B cell (primary cell): ENCODE measurements at regions not wholly inside any gene's neighbourhood (a gene's known extent, or its start where the extent isn't known, plus 50 kb on each side); places are given as distances from the start of the nearest gene placed in this dataset.

Experiments used
- ATAC-seq: fragments of 200-7000 bp; cut with Tn5 transposase; one replicate; pipeline ENCODE4 v1.10.0; 2021; ENCODE audit warnings: low read depth, mild to moderate bottlenecking, moderate number of reproducible peaks, moderate library complexity
- CTCF ChIA-PET: fragments of 350-600 bp; sonication (Branson Sonifier 250); formaldehyde crosslinking; loops from one replicate; lab custom pipeline; 2021; ENCODE audit warnings: antibody characterized with exemption, inconsistent platforms; lab: Charles Lee
- POLR2A ChIA-PET: fragments of 350-600 bp; sonication (Branson Sonifier 250); formaldehyde crosslinking; loops from one replicate; lab custom pipeline; 2021; ENCODE audit warnings: antibody characterized with exemption; lab: Charles Lee
- DNase-seq: peaks from one replicate; pipeline ENCODE4 v3.0.0; 2013
- H2AFZ ChIP-seq: 2 replicates; pipeline ENCODE4 v1.6.1; 2012; ENCODE audit warnings: mild to moderate bottlenecking, low read depth, low read length; ENCODE audit not compliant: insufficient read depth, poor library complexity, severe bottlenecking
- H3K27ac ChIP-seq, 2 donors: 1 replicate in 1 of 2; 2 replicates in 1 of 2; pipeline ENCODE4 v1.5.1; 2012 to 2013; ENCODE audit warnings: low read length in 2 of 2, mild to moderate bottlenecking in 2 of 2, moderate library complexity in 1 of 2
- H3K27me3 ChIP-seq, 4 experiments: fragments of 200-600 bp in 1 of 4; sonication (generic) in 1 of 4; replicated peaks in 1 of 4; 1 replicate in 2 of 4; 2 replicates in 2 of 4; pipeline versions ENCODE4 v1.6.1 to v1.7.0; 2013 to 2016; ENCODE audit warnings: low read length in 3 of 4, mild to moderate bottlenecking in 2 of 4, mixed read lengths in 1 of 4, moderate library complexity in 1 of 4; ENCODE audit not compliant: insufficient read depth in 4 of 4, control insufficient read depth in 3 of 4; ENCODE audit errors: control extremely low read depth in 1 of 4
- H3K36me3 ChIP-seq, 2 experiments: replicated peaks in 1 of 2; 1 replicate in 1 of 2; 2 replicates in 1 of 2; pipeline versions ENCODE4 v1.6.1 to v1.7.1; 2013; ENCODE audit warnings: low read length in 1 of 2; ENCODE audit not compliant: insufficient read depth in 2 of 2, control insufficient read depth in 1 of 2; ENCODE audit errors: control extremely low read depth in 1 of 2, extremely low read depth in 1 of 2
- H3K4me1 ChIP-seq, 2 donors: fragments of 200-600 bp in 1 of 2; sonication (generic) in 1 of 2; 1 replicate in 1 of 2; 2 replicates in 1 of 2; pipeline versions ENCODE4 v1.5.1 to v1.6.1; 2013 to 2017; ENCODE audit warnings: low read length in 2 of 2; ENCODE audit not compliant: control insufficient read depth in 2 of 2, insufficient read depth in 2 of 2
- H3K4me2 ChIP-seq: replicated peaks from 2 replicates; pipeline ENCODE3; 2012; ENCODE audit warnings: mild to moderate bottlenecking, low read depth, low read length; ENCODE audit not compliant: poor library complexity, severe bottlenecking
- H3K4me3 ChIP-seq, 5 experiments: fragments of 200-600 bp in 1 of 5; sonication (generic) in 1 of 5; 1 replicate in 3 of 5; 2 replicates in 2 of 5; pipeline versions ENCODE4 v1.5.1 to v1.7.0; 2011 to 2016; ENCODE audit warnings: low read length in 4 of 5, mild to moderate bottlenecking in 4 of 5, low read depth in 2 of 5, control low read depth in 1 of 5, moderate library complexity in 1 of 5; ENCODE audit not compliant: insufficient read depth in 1 of 5; ENCODE audit errors: control extremely low read depth in 1 of 5, extremely low read depth in 1 of 5
- H3K79me2 ChIP-seq: fragments of 200-600 bp; sonication (generic); one replicate; pipeline ENCODE4 v1.6.0; 2016; ENCODE audit warnings: low read length; ENCODE audit not compliant: control insufficient read depth, insufficient read depth
- H3K9ac ChIP-seq: fragments of 200-600 bp; sonication (generic); 2 replicates; pipeline ENCODE4 v1.6.1; 2017; ENCODE audit warnings: mild to moderate bottlenecking, low read length, moderate library complexity
- H3K9me3 ChIP-seq, 3 donors: one replicate each; pipeline versions ENCODE4 v1.6.1 to v1.7.1; 2013; ENCODE audit warnings: low read length in 2 of 3; ENCODE audit not compliant: control insufficient read depth in 2 of 3, insufficient read depth in 1 of 3; ENCODE audit errors: control extremely low read depth in 1 of 3
- H4K20me1 ChIP-seq: 2 replicates; pipeline ENCODE4 v1.6.0; 2012; ENCODE audit warnings: mild to moderate bottlenecking, low read length; ENCODE audit not compliant: insufficient read depth, control insufficient read depth, poor library complexity, severe bottlenecking
- H3K27ac Mint-ChIP-seq: one replicate; pipeline ENCODE4 v1.8.0; 2021; ENCODE audit warnings: mixed read lengths
- H3K27me3 Mint-ChIP-seq: one replicate; pipeline ENCODE4 v1.8.0; 2021; ENCODE audit warnings: mixed read lengths
- H3K4me1 Mint-ChIP-seq: one replicate; pipeline ENCODE4 v1.8.0; 2021; ENCODE audit warnings: mixed read lengths
- H3K4me3 Mint-ChIP-seq: one replicate; pipeline ENCODE4 v1.8.0; 2021; ENCODE audit warnings: mixed read lengths
- H3K9me3 Mint-ChIP-seq: one replicate; pipeline ENCODE4 v1.8.0; 2022; ENCODE audit warnings: mixed read lengths; ENCODE audit not compliant: insufficient read depth
- CTCF ChIP-seq: fragments of 200-600 bp; IDR thresholded peaks from one replicate; pipeline ENCODE4 v1.8.0; 2022; ENCODE audit warnings: antibody characterized with exemption, mild to moderate bottlenecking
- EZH2 ChIP-seq: IDR thresholded peaks from 2 replicates; pipeline ENCODE4 v1.6.1; 2012; ENCODE audit warnings: borderline replicate concordance, low read depth, mild to moderate bottlenecking, moderate library complexity, low read length; ENCODE audit not compliant: insufficient read depth, poor library complexity, severe bottlenecking
- WGBS: methylation state at CpG from one replicate; pipeline ENCODE4 v1.1.5; 2013; ENCODE audit warnings: missing lambda C conversion rate; ENCODE audit not compliant: insufficient coverage; 5-methylcytosine and 5-hydroxymethylcytosine counted together
- intact Hi-C: fragments of 100-400 bp; cut with micrococcal nuclease; formaldehyde crosslinking; loops from one replicate; pipeline ENCODE4 v1.10.0; 2022

- DNase-seq (peak; percentile 33), ATAC-seq (peak; percentile 51)
- H3K36me3 ChIP-seq, result no peaks in the 10 kb centered on the region
- H3K27ac Mint-ChIP-seq, result no peak overlapping the region
- WGBS, result 75% methylated on average over 4 of the region's 5 CpGs
- no peak overlapping the region for H3K4me3 ChIP-seq
- no peaks in the 10 kb centered on the region for H3K9me3 Mint-ChIP-seq
- H3K4me1 ChIP-seq, result peaks cover 38 to 39% of the 10 kb centered on the region in 2 donors
- H2AFZ ChIP-seq, result no peak overlapping the region
- peaks cover 45% of the 10 kb centered on the region for H3K4me1 Mint-ChIP-seq
- H3K9me3 ChIP-seq, result no peaks in the 10 kb centered on the region
- H3K27me3 ChIP-seq, result no peaks in the 10 kb centered on the region
- ChIA-PET POLR2A (no interaction called here), CTCF (interaction anchor here (0.9 kb wide), 1 partner anchor 147 kb away, joined by 3 read pairs; no protein-coding TSS in a partner anchor)
- H3K9ac ChIP-seq, result no peak overlapping the region
- no peak overlapping the region for H3K27ac ChIP-seq
- no peaks in the 10 kb centered on the region for H4K20me1 ChIP-seq
- H3K4me3 Mint-ChIP-seq, result no peak overlapping the region
- H3K27me3 Mint-ChIP-seq, result no peaks in the 10 kb centered on the region
- TF ChIP-seq CTCF (no peak), EZH2 (no peak)
- no peaks in the 10 kb centered on the region for H3K79me2 ChIP-seq
- intact Hi-C loops, result no loop called here
- H3K4me2 ChIP-seq, result peak overlapping the region; percentile 17
Measured at GRCh38 chr12:93245543-93245942, 132.2 kb upstream of the NUDT4 start.

- H3K36me3 ChIP-seq, result no peaks in the 10 kb centered on the region
- 28% methylated on average over 2 of the region's 6 CpGs for WGBS
- ChIA-PET CTCF (no interaction called here), POLR2A (no interaction called here)
- no peaks in the 10 kb centered on the region for H3K79me2 ChIP-seq
- H3K27ac ChIP-seq, result no peak overlapping the region
- no peak overlapping the region for H2AFZ ChIP-seq
- no peaks in the 10 kb centered on the region for H4K20me1 ChIP-seq
- Mint-ChIP-seq H3K27ac (no peak overlapping the region), H3K4me3 (no peak overlapping the region), H3K27me3 (no peaks in the 10 kb centered on the region), H3K4me1 (peaks cover 45% of the 10 kb centered on the region), H3K9me3 (no peaks in the 10 kb centered on the region)
- intact Hi-C loops, result no loop called here
- no peaks in the 10 kb centered on the region for H3K9me3 ChIP-seq
- peak overlapping the region; percentile 30 for H3K4me2 ChIP-seq
- ATAC-seq (no peak), DNase-seq (no peak)
- no peak overlapping the region for H3K9ac ChIP-seq
- peaks cover 38 to 39% of the 10 kb centered on the region in 2 donors for H3K4me1 ChIP-seq
- no peak overlapping the region for H3K4me3 ChIP-seq
- H3K27me3 ChIP-seq, result no peaks in the 10 kb centered on the region
- TF ChIP-seq CTCF (no peak), EZH2 (no peak)
Measured at GRCh38 chr12:93247313-93247991, 130.3 kb upstream of the NUDT4 start.
